ENCODE measurements at regions not wholly inside any gene's neighbourhood (a gene's known extent, or its start where the extent isn't known, plus 50 kb on each side); places are given as distances from the start of the nearest gene placed in this dataset.
"Not testable (repeated sequence)": the region's sequence is repeated elsewhere in the genome, so short reads cannot be mapped to it uniquely, and the experiment has no call there.

GRCh38 chr4:85216571-85216970 is 250.1 kb upstream of the WDFY3 start:
- H3K9ac ChIP-seq (ENCODE audit: insufficient read depth in 1 of 2, low read depth in 2 of 2, low read length in 2 of 2); H4K20me1 ChIP-seq (replicated peaks; ENCODE audit: control insufficient read depth, insufficient read depth, low read length); H3K4me1 ChIP-seq (replicated peaks in 1 of 2; ENCODE audit: control insufficient read depth in 2 of 2, insufficient read depth in 2 of 2, low read length in 2 of 2); FAIRE-seq; H3K36me3 ChIP-seq (ENCODE audit: control insufficient read depth, insufficient read depth, low read length); H3K4me2 ChIP-seq (ENCODE audit: insufficient read depth, low read length); in situ Hi-C loops (cut with MboI); intact Hi-C loops (cut with micrococcal nuclease); BruUV-seq (replicated peaks); H3K27me3 ChIP-seq (ENCODE audit: control insufficient read depth in 2 of 2, insufficient read depth in 2 of 2, low read length in 2 of 2); H3K79me2 ChIP-seq (ENCODE audit: control insufficient read depth, insufficient read depth, low read length); H2AFZ ChIP-seq (ENCODE audit: low read depth, low read length); DNase-seq (ENCODE audit: extremely low read depth in 1 of 4, low spot score in 3 of 4); H3K9me3 ChIP-seq (replicated peaks; ENCODE audit: control insufficient read depth, insufficient read depth, low read depth, low read length); H3K4me3 ChIP-seq; H3K27ac ChIP-seq (ENCODE audit: extremely low read depth, low read depth, low read length); ATAC-seq; H3K9me1 ChIP-seq (ENCODE audit: control insufficient read depth, insufficient read depth, low read length); CTCF ChIA-PET (ENCODE audit: low intra/inter-chr PET ratio): not testable (repeated sequence)
- POLR2A ChIA-PET, result interaction anchor here (0.6 kb wide), 1 partner anchor 138 kb away, joined by 4 read pairs; no protein-coding TSS in a partner anchor
- WGBS (ENCODE audit: insufficient coverage, low coverage, missing lambda C conversion rate), result 1% methylated on average over 6 of the region's 7 CpGs

- H3K27me3 ChIP-seq (ENCODE audit: control insufficient read depth in 2 of 2, insufficient read depth in 2 of 2, low read length in 2 of 2), result no peaks in the 10 kb centered on the region
- H3K4me2 ChIP-seq (ENCODE audit: insufficient read depth, low read length), result no peak overlapping the region
- in situ Hi-C loops (cut with MboI), result no loop called here
- TF ChIP-seq MED1 (CRISPR knock-in tag; IDR thresholded peaks at IDR 0.05; ENCODE audit: borderline replicate concordance) (no peak), TAF1 (IDR thresholded peaks at IDR 0.05; ENCODE audit: control insufficient read depth, extremely low read depth, insufficient read depth, low read length, severe bottlenecking) (no peak), KDM2B (CRISPR knock-in tag; IDR thresholded peaks at IDR 0.05) (no peak)
- TF ChIP-seq, protein P1, sequence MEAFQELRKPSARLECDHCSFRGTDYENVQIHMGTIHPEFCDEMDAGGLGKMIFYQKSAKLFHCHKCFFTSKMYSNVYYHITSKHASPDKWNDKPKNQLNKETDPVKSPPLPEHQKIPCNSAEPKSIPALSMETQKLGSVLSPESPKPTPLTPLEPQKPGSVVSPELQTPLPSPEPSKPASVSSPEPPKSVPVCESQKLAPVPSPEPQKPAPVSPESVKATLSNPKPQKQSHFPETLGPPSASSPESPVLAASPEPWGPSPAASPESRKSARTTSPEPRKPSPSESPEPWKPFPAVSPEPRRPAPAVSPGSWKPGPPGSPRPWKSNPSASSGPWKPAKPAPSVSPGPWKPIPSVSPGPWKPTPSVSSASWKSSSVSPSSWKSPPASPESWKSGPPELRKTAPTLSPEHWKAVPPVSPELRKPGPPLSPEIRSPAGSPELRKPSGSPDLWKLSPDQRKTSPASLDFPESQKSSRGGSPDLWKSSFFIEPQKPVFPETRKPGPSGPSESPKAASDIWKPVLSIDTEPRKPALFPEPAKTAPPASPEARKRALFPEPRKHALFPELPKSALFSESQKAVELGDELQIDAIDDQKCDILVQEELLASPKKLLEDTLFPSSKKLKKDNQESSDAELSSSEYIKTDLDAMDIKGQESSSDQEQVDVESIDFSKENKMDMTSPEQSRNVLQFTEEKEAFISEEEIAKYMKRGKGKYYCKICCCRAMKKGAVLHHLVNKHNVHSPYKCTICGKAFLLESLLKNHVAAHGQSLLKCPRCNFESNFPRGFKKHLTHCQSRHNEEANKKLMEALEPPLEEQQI (IDR thresholded peaks at IDR 0.05), result no peak
- WGBS (ENCODE audit: insufficient coverage, low coverage, missing lambda C conversion rate), result 0% methylated on average over 1 of the region's 1 CpG
- H3K9ac ChIP-seq (ENCODE audit: insufficient read depth in 1 of 2, low read depth in 2 of 2, low read length in 2 of 2), result no peak overlapping the region
- no peaks in the 10 kb centered on the region for H3K9me3 ChIP-seq (replicated peaks; ENCODE audit: control insufficient read depth, insufficient read depth, low read depth, low read length)
- H3K4me1 ChIP-seq (replicated peaks in 1 of 2; ENCODE audit: control insufficient read depth in 2 of 2, insufficient read depth in 2 of 2, low read length in 2 of 2), result no peaks in the 10 kb centered on the region
- intact Hi-C loops (cut with micrococcal nuclease), result no loop called here
- H3K9me1 ChIP-seq (ENCODE audit: control insufficient read depth, insufficient read depth, low read length), result no peaks in the 10 kb centered on the region
- POLR2A ChIA-PET, result no interaction called here
- FAIRE-seq, result no peak
- no peak for ATAC-seq
- no peaks in the 10 kb centered on the region for H4K20me1 ChIP-seq (replicated peaks; ENCODE audit: control insufficient read depth, insufficient read depth, low read length)
- DNase-seq (ENCODE audit: extremely low read depth in 1 of 4, low spot score in 3 of 4), result no peak
- H2AFZ ChIP-seq (ENCODE audit: low read depth, low read length), result no peak overlapping the region
- no peak overlapping the region for H3K27ac ChIP-seq (ENCODE audit: extremely low read depth, low read depth, low read length)
- no TSS peak for BruUV-seq (replicated peaks)
- H3K4me3 ChIP-seq, result no peak overlapping the region
- H3K36me3 ChIP-seq (ENCODE audit: control insufficient read depth, insufficient read depth, low read length), result no peaks in the 10 kb centered on the region
- no peaks in the 10 kb centered on the region for H3K79me2 ChIP-seq (ENCODE audit: control insufficient read depth, insufficient read depth, low read length)
- CTCF ChIA-PET (ENCODE audit: low intra/inter-chr PET ratio), result no interaction called here
Observed at GRCh38 chr4:85218756-85219155, 252.3 kb upstream of the WDFY3 start.

Measured in K562 (cell line).